ENCODE measurements at regions not wholly inside any gene's neighbourhood (a gene's known extent, or its start where the extent isn't known, plus 50 kb on each side); places are given as distances from the start of the nearest gene placed in this dataset.

- Histone ChIP-seq H3K27me3 (ENCODE audit: control insufficient read depth, insufficient read depth, low read length) (no peaks in the 10 kb centered on the region), H3K36me3 (ENCODE audit: control insufficient read depth, insufficient read depth, low read length) (no peaks in the 10 kb centered on the region), H3K27ac (ENCODE audit: low read depth, low read length) (no peak overlapping the region), H3K9me3 (ENCODE audit: control insufficient read depth, insufficient read depth, low read depth, low read length) (peaks cover 9% of the 10 kb centered on the region; the same call in 1 of the 2 replicates), H3K4me1 (ENCODE audit: control insufficient read depth, insufficient read depth, low read length) (peaks cover 5% of the 10 kb centered on the region; the same call in 1 of the 2 replicates), H3K9ac (ENCODE audit: low read length) (no peak overlapping the region), H3K4me3 (ENCODE audit: low read depth, low read length) (no peak overlapping the region)
Observed at GRCh38 chr6:140912686-140913085, 1220.0 kb upstream of the GJE1 start.

GRCh38 chr6:140909625-140910024, 1223.1 kb upstream of the GJE1 start:
- peaks cover 5% of the 10 kb centered on the region; the same call in 1 of the 2 replicates for H3K4me1 ChIP-seq (ENCODE audit: control insufficient read depth, insufficient read depth, low read length)
- no peak overlapping the region for H3K27ac ChIP-seq (ENCODE audit: low read depth, low read length)
- H3K4me3 ChIP-seq (ENCODE audit: low read depth, low read length): no peak overlapping the region
- H3K36me3 ChIP-seq (ENCODE audit: control insufficient read depth, insufficient read depth, low read length): no peaks in the 10 kb centered on the region
- no peak overlapping the region for H3K9ac ChIP-seq (ENCODE audit: low read length)
- no peaks in the 10 kb centered on the region for H3K27me3 ChIP-seq (ENCODE audit: control insufficient read depth, insufficient read depth, low read length)
- peaks cover 14% of the 10 kb centered on the region; the same call in 1 of the 2 replicates for H3K9me3 ChIP-seq (ENCODE audit: control insufficient read depth, insufficient read depth, low read depth, low read length)

GRCh38 chr6:140909156-140909555, 1223.6 kb upstream of the GJE1 start:
- Histone ChIP-seq H3K9ac (ENCODE audit: low read length) (no peak overlapping the region), H3K9me3 (ENCODE audit: control insufficient read depth, insufficient read depth, low read depth, low read length) (peaks cover 14% of the 10 kb centered on the region; the same call in 1 of the 2 replicates), H3K36me3 (ENCODE audit: control insufficient read depth, insufficient read depth, low read length) (no peaks in the 10 kb centered on the region), H3K4me3 (ENCODE audit: low read depth, low read length) (no peak overlapping the region), H3K4me1 (ENCODE audit: control insufficient read depth, insufficient read depth, low read length) (peaks cover 5% of the 10 kb centered on the region; the same call in 1 of the 2 replicates), H3K27ac (ENCODE audit: low read depth, low read length) (no peak overlapping the region), H3K27me3 (ENCODE audit: control insufficient read depth, insufficient read depth, low read length) (no peaks in the 10 kb centered on the region)

- Histone ChIP-seq H3K9ac (ENCODE audit: low read length) (no peak overlapping the region), H3K4me1 (ENCODE audit: control insufficient read depth, insufficient read depth, low read length) (peaks cover 5% of the 10 kb centered on the region; the same call in 1 of the 2 replicates), H3K4me3 (ENCODE audit: low read depth, low read length) (no peak overlapping the region), H3K9me3 (ENCODE audit: control insufficient read depth, insufficient read depth, low read depth, low read length) (peaks cover 14% of the 10 kb centered on the region; the same call in 1 of the 2 replicates), H3K27ac (ENCODE audit: low read depth, low read length) (no peak overlapping the region), H3K36me3 (ENCODE audit: control insufficient read depth, insufficient read depth, low read length) (no peaks in the 10 kb centered on the region), H3K27me3 (ENCODE audit: control insufficient read depth, insufficient read depth, low read length) (no peaks in the 10 kb centered on the region)
Observed at GRCh38 chr6:140908505-140908904, 1224.2 kb upstream of the GJE1 start.

GRCh38 chr6:140907235-140907634, 1225.5 kb upstream of the GJE1 start:
- Histone ChIP-seq H3K36me3 (ENCODE audit: control insufficient read depth, insufficient read depth, low read length) (no peaks in the 10 kb centered on the region), H3K27ac (ENCODE audit: low read depth, low read length) (no peak overlapping the region), H3K9ac (ENCODE audit: low read length) (no peak overlapping the region), H3K27me3 (ENCODE audit: control insufficient read depth, insufficient read depth, low read length) (no peaks in the 10 kb centered on the region), H3K4me3 (ENCODE audit: low read depth, low read length) (no peak overlapping the region), H3K9me3 (ENCODE audit: control insufficient read depth, insufficient read depth, low read depth, low read length) (peaks cover 14% of the 10 kb centered on the region; the same call in 1 of the 2 replicates), H3K4me1 (ENCODE audit: control insufficient read depth, insufficient read depth, low read length) (peaks cover 1% of the 10 kb centered on the region; the same call in 1 of the 2 replicates)

GRCh38 chr6:140905724-140906123, 1227.0 kb upstream of the GJE1 start:
- Histone ChIP-seq H3K27me3 (ENCODE audit: control insufficient read depth, insufficient read depth, low read length) (no peaks in the 10 kb centered on the region), H3K36me3 (ENCODE audit: control insufficient read depth, insufficient read depth, low read length) (no peaks in the 10 kb centered on the region), H3K9me3 (ENCODE audit: control insufficient read depth, insufficient read depth, low read depth, low read length) (peaks cover 20% of the 10 kb centered on the region), H3K27ac (ENCODE audit: low read depth, low read length) (no peak overlapping the region), H3K4me3 (ENCODE audit: low read depth, low read length) (no peak overlapping the region), H3K4me1 (ENCODE audit: control insufficient read depth, insufficient read depth, low read length) (no peaks in the 10 kb centered on the region), H3K9ac (ENCODE audit: low read length) (no peak overlapping the region)

- Histone ChIP-seq H3K27ac (ENCODE audit: low read depth, low read length) (no peak overlapping the region), H3K4me1 (ENCODE audit: control insufficient read depth, insufficient read depth, low read length) (no peaks in the 10 kb centered on the region), H3K9ac (ENCODE audit: low read length) (no peak overlapping the region), H3K27me3 (ENCODE audit: control insufficient read depth, insufficient read depth, low read length) (no peaks in the 10 kb centered on the region), H3K9me3 (ENCODE audit: control insufficient read depth, insufficient read depth, low read depth, low read length) (peaks cover 20% of the 10 kb centered on the region), H3K4me3 (ENCODE audit: low read depth, low read length) (no peak overlapping the region), H3K36me3 (ENCODE audit: control insufficient read depth, insufficient read depth, low read length) (no peaks in the 10 kb centered on the region)
Observed at GRCh38 chr6:140905050-140905449, 1227.7 kb upstream of the GJE1 start.

GRCh38 chr6:140897804-140898573, 1234.7 kb upstream of the GJE1 start:
- peaks cover 25% of the 10 kb centered on the region for H3K9me3 ChIP-seq (ENCODE audit: control insufficient read depth, insufficient read depth, low read depth, low read length)
- H3K27ac ChIP-seq (ENCODE audit: low read depth, low read length): no peak overlapping the region

GRCh38 chr6:140897349-140897748, 1235.4 kb upstream of the GJE1 start:
- peaks cover 25% of the 10 kb centered on the region for H3K9me3 ChIP-seq (ENCODE audit: control insufficient read depth, insufficient read depth, low read depth, low read length)
- no peak overlapping the region for H3K9ac ChIP-seq (ENCODE audit: low read length)
- no peaks in the 10 kb centered on the region for H3K27me3 ChIP-seq (ENCODE audit: control insufficient read depth, insufficient read depth, low read length)
- no peak overlapping the region for H3K27ac ChIP-seq (ENCODE audit: low read depth, low read length)
- no peaks in the 10 kb centered on the region for H3K4me1 ChIP-seq (ENCODE audit: control insufficient read depth, insufficient read depth, low read length)
- H3K36me3 ChIP-seq (ENCODE audit: control insufficient read depth, insufficient read depth, low read length): no peaks in the 10 kb centered on the region
- H3K4me3 ChIP-seq (ENCODE audit: low read depth, low read length): no peak overlapping the region

More at GRCh38 chr6:140897804-140898573, 1234.7 kb upstream of the GJE1 start:
- no peaks in the 10 kb centered on the region for H3K4me1 ChIP-seq (ENCODE audit: control insufficient read depth, insufficient read depth, low read length)
- peak overlapping the region; percentile 31; the same call in 1 of the 2 replicates for H3K4me3 ChIP-seq (ENCODE audit: low read depth, low read length)
- no peaks in the 10 kb centered on the region for H3K27me3 ChIP-seq (ENCODE audit: control insufficient read depth, insufficient read depth, low read length)
- no peak overlapping the region for H3K9ac ChIP-seq (ENCODE audit: low read length)
- H3K36me3 ChIP-seq (ENCODE audit: control insufficient read depth, insufficient read depth, low read length): no peaks in the 10 kb centered on the region

GRCh38 chr6:140893432-140893831, 1239.3 kb upstream of the GJE1 start:
- Histone ChIP-seq H3K9ac (ENCODE audit: low read length) (no peak overlapping the region), H3K4me1 (ENCODE audit: control insufficient read depth, insufficient read depth, low read length) (no peaks in the 10 kb centered on the region; the same call in 1 of the 2 replicates), H3K27ac (ENCODE audit: low read depth, low read length) (no peak overlapping the region), H3K27me3 (ENCODE audit: control insufficient read depth, insufficient read depth, low read length) (no peaks in the 10 kb centered on the region), H3K36me3 (ENCODE audit: control insufficient read depth, insufficient read depth, low read length) (no peaks in the 10 kb centered on the region), H3K9me3 (ENCODE audit: control insufficient read depth, insufficient read depth, low read depth, low read length) (peaks cover 19% of the 10 kb centered on the region), H3K4me3 (ENCODE audit: low read depth, low read length) (no peak overlapping the region)

GRCh38 chr6:140879946-140880345, 1252.8 kb upstream of the GJE1 start:
- H3K9ac ChIP-seq (ENCODE audit: low read length): no peak overlapping the region
- no peak overlapping the region for H3K4me3 ChIP-seq (ENCODE audit: low read depth, low read length)
- no peaks in the 10 kb centered on the region for H3K27me3 ChIP-seq (ENCODE audit: control insufficient read depth, insufficient read depth, low read length)
- H3K36me3 ChIP-seq (ENCODE audit: control insufficient read depth, insufficient read depth, low read length): no peaks in the 10 kb centered on the region
- peaks cover 5% of the 10 kb centered on the region; the same call in 1 of the 2 replicates for H3K9me3 ChIP-seq (ENCODE audit: control insufficient read depth, insufficient read depth, low read depth, low read length)
- H3K27ac ChIP-seq (ENCODE audit: low read depth, low read length): no peak overlapping the region
- no peaks in the 10 kb centered on the region for H3K4me1 ChIP-seq (ENCODE audit: control insufficient read depth, insufficient read depth, low read length)
